NCI-H82 (cell line): ENCODE measurements at regions not wholly inside any gene's neighbourhood (a gene's known extent, or its start where the extent isn't known, plus 50 kb on each side); places are given as distances from the start of the nearest gene placed in this dataset.

Experiments
- DNase-seq: peaks from one replicate; lab custom pipeline; 2025; lab: John Stamatoyannopoulos, UW

DNA sequence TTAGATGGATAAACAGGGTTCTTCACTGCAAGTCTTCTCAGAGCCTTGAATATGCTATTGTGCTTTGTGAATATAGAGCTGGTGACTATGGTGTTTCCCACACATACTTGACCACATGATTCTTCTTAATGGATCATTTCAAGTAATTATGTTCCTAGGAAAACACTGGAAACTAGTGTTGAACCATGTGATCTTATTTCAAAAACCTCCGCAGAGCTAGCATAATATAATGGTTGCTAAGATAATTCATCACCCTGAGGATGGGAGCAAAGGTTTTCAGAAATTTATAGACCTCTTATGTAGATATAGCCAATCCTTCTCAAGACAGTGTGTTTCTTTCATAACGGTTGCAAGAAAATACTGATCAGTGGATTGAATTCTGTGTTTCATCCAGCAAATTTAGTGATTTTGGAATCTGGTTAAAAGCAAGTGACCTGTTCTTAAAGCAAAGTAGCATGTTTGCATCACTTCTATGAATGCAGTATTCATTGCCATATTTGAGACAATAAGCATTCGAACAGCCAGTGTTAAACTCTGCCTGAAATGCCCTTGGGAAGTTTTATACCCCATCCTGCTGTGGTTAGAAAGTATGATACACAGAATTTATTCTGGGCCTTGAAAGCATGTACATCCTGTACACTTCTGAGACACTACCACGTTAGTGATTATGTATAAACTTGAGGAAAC is 341.0 kb upstream of the E2F7 start:
- no peak for DNase-seq

DNA sequence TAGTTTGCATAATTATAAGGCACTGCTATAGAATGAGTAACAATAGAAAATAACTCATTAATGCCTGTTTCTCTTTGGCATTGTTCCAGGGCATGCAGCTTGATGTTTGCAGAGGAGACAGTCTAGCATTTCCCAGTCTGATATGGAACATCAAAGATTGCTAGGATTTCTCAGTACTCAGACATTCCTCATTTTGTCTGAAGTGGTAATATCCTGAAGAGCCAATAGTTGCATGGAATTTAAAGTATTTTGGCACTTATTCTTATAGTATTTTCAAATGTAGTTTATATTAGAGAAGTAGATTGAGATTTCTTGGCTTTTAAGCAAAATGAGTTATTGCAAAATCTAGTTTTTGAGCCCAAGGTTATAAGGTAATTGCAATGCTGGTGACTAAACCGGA is 337.3 kb upstream of the E2F7 start:
- DNase-seq, result peak; percentile 4

DNA sequence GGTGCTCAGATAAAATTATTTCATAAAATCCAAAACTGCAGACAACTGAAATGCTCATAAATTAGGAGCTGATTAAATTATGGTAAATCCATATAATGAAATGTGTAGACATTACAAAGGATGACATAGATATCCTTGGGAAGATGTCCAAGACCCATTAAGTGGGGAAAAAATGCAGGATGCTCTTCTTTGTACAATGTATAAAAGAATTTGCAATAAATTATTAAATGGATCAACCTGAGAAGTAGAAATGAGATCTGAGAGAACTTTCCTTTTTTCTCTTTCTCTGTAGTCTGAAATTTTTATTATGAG is 336.4 kb upstream of the E2F7 start:
- DNase-seq, result no peak

DNA sequence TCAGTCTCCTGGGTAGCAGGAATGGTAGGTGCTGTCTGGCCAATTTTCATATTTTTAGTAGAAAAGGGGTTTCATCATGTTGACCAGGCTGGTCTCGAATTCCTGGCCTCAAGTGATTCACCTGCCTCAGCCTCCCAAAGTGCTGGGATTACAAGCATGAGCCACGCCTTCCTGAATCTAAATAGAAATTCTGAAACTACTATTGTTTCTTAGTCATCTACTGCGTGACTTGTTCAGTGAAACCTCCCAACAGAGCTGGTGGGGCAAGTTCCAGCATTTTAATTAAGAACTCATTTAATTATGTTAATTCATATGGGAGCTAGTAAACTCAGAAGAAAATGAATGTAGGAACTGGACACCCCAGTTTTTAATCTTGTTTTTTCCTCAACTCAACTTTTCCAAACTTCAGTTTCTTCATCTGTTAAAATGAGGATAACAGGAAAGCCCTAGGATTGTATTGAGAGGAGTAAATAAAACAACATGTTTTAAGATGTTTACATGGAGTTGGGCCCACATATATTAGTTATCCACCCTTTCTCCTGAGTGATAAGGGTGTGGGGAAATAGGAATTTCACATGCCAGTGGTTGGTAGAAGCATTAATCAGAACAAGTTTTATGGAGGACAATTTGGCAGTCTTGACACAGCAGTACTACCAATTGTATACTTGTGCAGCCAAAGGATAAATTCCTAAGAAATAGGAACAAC is 335.8 kb upstream of the E2F7 start:
- no peak for DNase-seq

DNA sequence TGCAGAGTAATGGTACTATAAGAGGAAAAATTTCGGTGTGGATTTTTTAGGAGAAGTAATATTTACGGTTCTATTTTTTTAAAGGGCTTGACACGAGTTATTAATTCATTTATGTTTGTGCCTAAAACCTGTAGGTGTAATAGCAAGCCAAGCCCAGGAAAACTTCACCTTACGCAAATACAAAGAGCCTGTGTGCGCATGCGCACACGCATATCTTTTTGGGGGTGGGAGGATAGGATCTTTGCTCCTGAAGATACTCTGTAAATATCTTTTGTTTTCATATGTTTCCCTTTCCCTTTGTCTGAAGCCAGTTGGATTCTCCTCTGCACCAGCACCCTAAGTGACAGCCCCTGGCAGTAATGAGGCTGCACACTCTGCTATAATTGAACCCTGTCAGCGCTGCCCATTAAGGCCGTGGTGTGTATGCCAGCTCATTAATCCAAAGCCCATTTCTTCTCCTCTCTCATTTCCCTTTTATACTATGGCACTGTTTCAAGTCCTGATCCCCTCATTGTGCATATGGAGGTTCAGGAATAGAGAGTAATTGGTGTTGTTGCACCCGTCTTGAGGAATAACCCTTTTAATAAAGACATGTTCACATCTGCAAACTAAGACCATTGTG is 327.2 kb upstream of the E2F7 start:
- DNase-seq, result no peak

DNA sequence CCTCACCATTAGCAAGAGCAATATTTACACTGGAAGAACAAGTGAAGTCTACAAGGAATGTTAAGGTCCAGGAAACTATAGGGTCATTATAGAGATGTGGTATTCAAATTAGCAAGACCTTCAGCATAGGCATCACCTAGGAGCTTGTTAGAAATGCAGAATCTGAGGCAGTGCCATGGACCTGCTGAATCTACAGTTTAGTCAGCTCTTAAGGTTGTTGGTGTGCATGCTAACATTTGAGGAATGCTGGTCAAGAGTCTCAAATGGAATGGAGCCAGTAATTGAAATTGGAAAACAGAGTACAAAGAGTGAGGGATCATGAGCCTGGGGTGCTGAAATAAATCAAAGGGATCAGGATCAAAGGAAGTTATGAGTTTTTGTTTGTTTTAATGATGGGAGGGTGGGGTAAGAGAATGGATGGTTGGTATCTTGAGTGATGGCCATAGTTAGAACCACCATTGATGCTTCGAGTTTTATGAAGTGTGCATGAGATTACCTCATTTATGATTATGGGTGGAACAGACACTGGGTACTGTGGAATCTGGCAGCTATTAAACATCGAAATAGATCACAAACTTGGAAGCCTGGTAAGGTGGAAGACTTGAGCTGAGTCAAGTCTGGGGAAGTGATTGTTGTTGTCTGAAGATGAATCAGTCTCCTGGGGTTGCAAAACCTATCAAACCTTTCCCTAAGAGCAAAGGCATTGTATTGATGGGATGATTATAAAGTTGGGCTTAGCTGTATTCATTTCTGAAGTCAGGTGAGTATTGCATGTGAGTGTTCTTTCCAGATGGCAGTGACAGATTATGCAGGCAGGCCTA is 323.3 kb upstream of the E2F7 start:
- no peak for DNase-seq

DNA sequence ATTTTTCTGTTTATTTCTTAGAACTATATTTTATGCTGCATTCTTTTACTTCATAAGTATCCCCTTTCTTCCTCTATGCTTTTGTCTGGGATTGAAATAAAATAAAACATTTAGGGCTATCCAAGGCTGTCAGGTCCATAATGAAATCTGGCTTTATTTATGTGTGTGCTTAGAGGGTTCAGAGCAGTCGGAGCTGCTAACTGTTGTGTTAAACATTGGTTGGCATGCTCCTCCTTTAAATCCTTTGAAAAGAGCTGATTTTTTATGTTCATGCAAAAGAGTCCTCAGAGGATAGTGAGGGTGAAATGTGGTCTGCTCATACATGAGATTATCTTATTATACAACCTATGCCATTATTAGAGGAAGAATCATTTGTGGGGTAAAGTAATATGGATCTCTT is 322.3 kb upstream of the E2F7 start:
- no peak for DNase-seq

DNA sequence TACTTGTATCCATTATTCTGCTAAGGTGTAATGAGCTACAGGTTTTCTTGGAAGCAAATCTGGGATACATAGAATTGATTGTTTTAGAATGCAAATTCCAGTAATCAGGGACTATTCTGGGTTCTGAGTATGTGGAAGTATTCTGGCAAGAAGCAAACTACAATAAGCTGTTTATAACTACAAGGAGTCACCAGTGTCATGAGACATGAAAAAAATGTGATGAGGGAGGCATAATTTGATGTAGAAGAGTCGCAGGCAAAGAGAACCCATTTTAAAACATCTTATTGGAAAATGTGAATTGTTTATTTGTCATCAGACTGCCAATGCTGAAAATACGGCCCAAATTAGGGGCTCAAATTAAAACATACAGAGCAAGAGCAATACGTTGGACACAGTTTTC is 321.8 kb upstream of the E2F7 start:
- no peak for DNase-seq

DNA sequence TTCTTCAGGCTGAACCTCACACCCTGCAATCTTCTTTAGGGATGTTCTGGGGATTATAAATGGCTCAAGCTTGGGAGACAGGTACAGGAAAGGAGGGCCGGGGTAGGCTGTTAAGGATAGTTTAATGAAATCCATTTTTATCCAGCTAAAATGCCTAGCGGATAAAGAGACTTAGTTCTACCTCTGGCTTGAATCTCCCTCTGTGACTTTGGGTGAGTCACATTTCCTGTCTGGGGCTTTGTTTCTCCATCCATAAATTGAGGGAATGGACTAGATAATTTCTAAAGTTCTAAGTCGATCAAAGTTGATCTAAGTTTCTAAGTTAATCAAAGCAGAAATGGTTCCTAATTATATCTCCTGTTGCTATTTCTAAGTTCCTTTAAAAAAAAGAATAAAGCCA is 319.6 kb upstream of the E2F7 start:
- no peak for DNase-seq

DNA sequence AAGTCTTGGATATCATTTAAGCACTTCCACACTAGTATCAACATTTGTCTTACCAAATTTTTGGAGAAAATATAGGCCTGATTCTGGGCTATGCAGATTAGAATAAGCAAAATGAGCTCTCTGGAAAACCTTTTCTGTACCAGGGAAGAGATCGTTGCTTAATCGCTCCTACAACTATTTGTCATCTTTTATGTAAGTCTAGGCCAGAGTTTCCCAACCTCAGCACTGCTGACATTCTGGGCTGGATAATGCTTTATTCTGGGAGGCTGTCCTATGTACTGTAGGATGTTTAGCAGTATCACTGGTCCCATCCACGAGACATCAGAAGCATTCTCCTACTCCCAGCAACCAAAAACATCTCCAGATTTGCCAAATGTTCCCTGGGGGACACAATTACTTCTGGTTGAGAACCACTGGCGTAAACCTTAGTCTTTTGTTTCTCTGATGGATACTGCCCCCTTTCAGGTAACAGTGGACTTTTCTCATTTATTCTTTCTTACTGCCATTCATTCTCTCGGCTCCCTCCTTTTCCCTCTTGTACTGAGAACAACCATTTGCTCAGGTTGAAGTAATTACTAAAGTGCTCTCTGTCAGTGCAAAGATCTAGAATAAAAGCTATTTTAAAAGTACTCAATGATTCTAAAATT is 316.9 kb upstream of the E2F7 start:
- DNase-seq, result no peak

DNA sequence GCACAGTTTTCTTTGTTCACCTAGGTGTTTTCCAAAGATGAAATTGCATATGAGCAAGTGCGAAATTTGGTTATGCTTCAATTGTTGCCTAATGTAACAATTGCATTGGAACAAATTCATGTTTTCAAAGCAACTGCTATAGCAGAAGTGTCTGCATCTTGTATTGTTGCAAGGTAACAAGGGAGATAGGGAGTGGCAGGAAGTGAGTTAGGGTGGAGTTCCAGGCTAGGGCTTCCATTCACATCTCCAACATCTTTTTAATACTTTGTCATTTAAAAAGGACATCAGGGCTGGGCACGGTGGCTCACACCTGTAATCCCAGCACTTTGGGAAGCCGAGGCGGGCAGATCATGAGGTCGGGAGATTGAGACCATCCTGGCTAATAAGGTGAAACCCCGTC is 312.3 kb upstream of the E2F7 start:
- no peak for DNase-seq

DNA sequence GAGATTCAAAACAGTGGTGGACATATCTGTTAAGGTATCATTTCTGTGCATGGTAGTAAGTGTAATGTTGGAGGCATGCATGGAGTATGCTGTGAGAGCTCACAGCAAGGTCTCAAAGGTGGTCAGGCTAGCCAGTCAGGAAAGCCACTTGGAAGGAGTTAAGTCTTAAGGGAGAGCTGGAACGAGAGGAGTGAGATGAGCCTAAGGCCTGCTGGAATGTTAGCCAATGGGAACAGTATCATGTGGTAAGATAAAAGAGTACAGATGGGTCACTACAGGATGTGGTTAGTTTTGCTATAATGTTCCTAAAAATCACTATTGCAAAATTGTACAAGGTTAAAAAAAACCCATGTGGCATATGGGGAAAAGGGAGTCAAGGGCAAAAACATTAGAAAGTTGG is 311.7 kb upstream of the E2F7 start:
- DNase-seq, result no peak

DNA sequence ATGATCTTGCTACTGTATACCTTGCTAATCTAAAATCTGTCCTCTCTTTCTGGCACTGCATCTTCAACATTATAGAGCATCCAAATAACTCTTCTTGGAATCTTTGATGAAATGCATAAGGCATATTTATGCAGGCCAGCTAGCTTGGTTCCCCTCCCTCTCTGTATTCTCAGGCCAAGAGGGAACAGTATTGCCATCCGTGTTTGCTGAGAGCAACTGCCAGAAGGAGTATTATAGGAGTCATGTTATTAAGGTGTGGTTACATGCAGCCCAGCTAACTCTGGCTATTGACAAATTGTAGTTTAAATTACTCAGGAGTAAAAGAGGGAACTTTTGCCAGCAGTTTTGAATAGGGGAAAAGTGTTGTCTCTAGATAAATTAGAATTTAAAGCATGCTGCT is 309.3 kb upstream of the E2F7 start:
- no peak for DNase-seq

DNA sequence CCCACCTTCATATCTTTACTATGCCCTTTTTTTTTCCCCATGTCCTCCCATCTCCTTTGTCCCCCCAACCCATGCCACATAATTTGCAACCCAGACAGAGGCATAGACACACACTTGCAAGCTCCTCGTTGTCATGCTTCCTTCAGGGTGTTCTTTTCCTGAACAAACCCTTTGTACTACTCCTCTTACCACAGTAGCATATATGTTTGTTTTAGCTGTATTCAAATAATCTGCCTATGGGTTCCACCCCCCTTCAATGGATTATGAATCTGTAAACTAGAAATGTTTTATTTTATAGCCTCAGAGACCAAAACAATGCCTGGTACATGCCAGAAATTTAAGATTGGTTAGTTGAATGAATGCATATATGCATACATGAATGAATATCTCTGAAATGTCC is 307.1 kb upstream of the E2F7 start:
- DNase-seq, result no peak

DNA sequence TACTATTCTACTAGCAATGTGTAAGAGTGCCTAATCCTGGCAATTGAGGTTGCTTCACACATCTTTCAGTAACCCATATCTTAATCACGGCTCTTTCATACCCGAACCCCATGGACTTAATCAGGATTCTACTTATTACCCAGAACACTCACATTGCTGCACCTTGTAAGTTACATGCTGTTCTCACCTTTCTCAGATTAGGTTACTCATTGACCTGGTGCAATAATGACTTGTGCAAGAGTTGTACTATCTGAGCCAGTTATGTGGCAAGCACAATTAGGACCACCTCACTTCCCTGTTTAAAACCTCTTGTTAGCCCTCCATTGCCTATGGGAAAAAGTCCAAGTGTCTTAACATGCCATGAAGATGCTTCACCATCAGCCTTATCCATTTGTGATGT is 306.7 kb upstream of the E2F7 start:
- DNase-seq, result no peak

DNA sequence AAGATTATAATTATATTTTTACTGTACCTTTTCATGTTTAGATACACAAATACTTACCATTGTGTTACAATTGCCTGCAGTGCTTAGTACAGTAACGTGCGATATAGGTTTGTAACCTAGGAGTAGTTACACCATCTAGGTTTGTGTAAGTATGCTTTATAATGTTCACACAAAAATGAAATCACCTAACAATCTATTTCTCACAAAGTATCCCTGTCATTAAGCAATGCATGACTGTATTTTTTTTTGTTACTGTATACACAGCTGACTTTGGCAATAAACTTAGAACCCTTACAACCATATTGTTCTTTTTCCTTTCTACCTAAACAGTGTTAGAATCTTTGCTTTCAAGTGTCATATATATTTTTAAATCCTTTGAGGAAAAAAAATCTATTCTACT is 303.0 kb upstream of the E2F7 start:
- no peak for DNase-seq

DNA sequence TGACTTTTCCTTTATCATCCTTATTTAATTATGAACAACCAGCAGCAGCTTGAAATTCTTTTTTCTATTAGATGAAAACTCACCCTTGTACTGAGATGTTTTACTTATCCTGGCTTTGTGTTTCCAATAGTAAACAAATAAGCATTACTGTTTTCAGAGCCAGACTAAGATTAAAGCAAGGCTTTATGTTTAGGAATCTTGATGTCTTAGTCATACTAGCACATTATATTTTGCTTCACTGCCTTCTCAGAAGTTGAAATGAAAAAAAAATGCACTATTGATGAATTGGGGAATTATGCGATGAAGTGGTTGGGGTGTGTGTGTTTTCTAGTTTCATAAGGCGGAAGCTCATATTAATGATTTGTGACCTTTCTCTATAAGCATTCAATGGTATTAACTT is 301.2 kb upstream of the E2F7 start:
- no peak for DNase-seq

DNA sequence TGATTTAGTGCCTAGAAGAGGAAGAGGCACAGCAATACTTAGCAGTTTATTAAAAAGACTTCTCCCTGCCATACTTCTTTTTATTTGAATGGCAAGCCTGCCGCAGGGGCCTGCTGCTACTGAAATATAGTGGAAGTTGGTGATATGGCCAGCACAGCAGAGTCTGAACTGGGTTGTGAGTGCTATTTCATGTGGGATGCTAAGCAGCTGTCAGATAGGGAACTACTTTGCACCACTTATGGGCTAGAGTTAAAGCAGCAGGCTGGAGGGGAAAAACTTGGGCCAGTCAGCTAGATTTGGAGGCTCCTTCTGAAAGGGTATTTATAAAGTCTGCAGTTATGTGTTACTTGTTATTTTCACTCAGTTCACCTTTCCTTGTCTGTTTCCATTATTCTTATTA is 299.0 kb upstream of the E2F7 start:
- no peak for DNase-seq

DNA sequence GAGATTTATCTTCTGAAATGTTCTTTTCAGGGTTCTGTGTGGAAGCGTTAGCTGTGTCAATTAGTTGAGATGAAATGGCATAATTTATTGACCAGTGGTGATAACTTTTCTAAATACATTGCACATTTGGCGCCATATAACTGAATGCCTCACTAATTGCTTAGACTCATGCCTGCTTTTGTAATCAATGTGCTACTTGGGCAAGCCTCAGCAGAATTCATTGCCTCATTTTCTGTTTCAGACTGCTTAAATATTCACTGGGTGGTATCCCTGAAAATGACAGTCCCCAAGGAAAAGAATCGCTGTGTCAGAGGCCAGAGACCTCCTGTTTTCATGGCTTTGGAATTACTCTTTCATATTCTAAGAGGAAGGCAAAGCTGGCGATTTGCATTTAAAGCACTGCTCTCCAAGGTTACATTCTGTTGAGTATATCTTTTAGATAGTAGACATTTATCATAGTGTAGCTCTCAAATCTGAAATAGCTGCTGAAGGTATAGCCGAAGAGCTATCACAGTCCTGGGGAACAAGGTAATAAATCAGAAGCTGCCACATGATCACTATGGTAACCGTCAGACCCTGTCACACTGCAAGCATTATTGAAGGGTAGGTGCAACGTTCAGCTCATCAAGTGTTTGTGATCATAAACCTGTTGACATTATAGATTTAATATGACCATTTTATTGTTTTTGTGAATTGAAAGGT is 297.3 kb upstream of the E2F7 start:
- no peak for DNase-seq

DNA sequence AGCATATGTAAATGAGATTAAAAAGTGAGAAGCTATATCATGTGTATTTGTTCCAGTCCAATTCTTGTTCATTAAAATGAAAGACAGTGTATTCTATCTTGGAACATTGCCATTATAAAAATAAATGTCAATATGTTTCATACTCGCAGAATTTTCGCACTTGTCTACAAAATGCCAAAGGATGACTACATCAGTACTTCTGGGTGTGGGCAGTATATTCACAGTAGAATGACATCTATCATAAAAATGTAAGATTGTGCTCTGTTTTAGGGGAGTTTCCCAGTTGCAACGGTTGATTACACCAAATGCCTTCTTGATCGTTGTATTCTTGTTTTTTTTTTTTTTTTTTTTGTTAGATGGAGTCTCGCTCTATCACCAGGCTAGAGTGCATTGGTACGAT is 292.3 kb upstream of the E2F7 start:
- no peak for DNase-seq

DNA sequence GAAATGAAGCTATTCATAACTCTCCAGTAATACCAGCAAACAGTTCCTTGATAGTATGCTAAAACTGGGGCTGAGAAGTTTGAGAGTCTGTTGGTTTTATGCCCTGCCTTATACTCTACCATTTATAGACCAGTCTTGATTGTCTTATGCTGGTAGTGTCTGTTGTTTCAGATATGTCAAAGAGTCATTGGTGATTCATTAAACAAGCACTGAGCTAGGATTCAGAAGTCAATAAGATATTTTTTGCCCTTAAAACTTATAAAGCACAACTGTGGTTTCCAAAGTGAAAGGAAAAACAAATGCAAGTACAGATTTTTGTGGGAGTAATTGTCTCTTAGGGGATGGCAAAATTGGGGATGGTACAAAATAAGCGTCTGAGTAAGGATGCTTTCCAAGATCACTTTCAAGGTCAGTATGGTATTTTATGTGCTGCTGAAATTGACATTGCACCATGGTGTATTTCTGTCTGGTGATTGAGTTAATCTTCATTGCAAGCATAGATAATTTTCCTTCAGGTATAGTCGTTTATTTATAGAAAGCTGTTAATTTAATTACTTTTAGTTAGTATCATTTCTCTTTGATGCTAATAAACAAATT is 289.5 kb upstream of the E2F7 start:
- DNase-seq, result no peak
